Uterus (tissue), 2 donors: ENCODE measurements at regions not wholly inside any gene's neighbourhood (a gene's known extent, or its start where the extent isn't known, plus 50 kb on each side); places are given as distances from the start of the nearest gene placed in this dataset.

Source experiments
- POLR2A ChIP-seq, 2 donors: fragments of 450-650 bp; IDR thresholded peaks; one replicate each; pipeline ENCODE4 v1.6.1; 2016; ENCODE audit warnings: antibody characterized with exemption in 2 of 2, mild to moderate bottlenecking in 1 of 2, moderate library complexity in 1 of 2
- TF ChIP-seq, protein P1 (sequence below), 4 experiments: fragments of 200-600 bp in 2 of 4; fragments of 450-650 bp in 2 of 4; sonication (generic) in 2 of 4; IDR thresholded peaks; one replicate each; pipeline ENCODE4 v1.5.1; 2016 to 2019; ENCODE audit warnings: antibody characterized with exemption in 4 of 4, mild to moderate bottlenecking in 2 of 4, moderate library complexity in 1 of 4

DNA sequence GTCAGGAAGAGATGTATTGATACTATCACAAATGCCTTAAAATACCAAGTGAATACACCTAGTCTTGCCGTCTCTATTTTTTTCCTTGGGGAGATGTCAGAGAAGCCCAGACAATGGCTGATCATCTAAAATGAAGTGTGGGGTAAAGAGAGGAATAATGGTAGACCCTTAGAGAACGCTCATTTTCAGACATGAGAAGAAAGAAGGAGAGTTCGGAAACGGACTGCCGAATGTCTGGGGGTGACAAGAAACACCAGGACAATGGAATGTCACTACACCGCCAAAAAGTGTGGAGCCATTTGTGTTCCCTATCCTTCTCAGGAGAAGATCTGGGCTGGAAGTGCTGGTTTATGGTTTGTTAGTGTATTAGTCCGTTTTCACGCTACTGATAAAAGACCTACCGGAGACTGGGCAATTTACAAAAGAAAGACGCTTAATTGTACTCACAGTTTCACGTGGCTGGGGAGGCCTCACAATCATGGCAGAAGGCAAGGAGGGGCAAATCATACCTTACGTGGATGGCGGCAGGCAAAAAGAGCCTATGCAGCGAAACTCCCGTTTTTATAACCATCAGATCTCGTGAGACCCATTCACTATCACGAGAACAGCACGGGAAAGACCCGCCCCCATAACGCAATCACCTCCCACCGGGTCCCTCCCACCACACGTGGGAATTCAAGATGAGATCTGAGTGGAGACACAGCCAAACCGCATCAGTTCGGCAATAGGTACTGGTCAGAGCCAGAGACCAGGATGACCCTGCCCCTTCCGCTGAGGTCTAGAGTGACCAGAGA lies 743.7 kb downstream of the GALR1 start:
- no peak for TF ChIP-seq POLR2A (IDR thresholded peaks at IDR 0.05)
- TF ChIP-seq, protein P1, sequence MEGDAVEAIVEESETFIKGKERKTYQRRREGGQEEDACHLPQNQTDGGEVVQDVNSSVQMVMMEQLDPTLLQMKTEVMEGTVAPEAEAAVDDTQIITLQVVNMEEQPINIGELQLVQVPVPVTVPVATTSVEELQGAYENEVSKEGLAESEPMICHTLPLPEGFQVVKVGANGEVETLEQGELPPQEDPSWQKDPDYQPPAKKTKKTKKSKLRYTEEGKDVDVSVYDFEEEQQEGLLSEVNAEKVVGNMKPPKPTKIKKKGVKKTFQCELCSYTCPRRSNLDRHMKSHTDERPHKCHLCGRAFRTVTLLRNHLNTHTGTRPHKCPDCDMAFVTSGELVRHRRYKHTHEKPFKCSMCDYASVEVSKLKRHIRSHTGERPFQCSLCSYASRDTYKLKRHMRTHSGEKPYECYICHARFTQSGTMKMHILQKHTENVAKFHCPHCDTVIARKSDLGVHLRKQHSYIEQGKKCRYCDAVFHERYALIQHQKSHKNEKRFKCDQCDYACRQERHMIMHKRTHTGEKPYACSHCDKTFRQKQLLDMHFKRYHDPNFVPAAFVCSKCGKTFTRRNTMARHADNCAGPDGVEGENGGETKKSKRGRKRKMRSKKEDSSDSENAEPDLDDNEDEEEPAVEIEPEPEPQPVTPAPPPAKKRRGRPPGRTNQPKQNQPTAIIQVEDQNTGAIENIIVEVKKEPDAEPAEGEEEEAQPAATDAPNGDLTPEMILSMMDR (IDR thresholded peaks at IDR 0.05), result no peak
